ENCODE measurements at regions not wholly inside any gene's neighbourhood (a gene's known extent, or its start where the extent isn't known, plus 50 kb on each side); places are given as distances from the start of the nearest gene placed in this dataset.

DNA sequence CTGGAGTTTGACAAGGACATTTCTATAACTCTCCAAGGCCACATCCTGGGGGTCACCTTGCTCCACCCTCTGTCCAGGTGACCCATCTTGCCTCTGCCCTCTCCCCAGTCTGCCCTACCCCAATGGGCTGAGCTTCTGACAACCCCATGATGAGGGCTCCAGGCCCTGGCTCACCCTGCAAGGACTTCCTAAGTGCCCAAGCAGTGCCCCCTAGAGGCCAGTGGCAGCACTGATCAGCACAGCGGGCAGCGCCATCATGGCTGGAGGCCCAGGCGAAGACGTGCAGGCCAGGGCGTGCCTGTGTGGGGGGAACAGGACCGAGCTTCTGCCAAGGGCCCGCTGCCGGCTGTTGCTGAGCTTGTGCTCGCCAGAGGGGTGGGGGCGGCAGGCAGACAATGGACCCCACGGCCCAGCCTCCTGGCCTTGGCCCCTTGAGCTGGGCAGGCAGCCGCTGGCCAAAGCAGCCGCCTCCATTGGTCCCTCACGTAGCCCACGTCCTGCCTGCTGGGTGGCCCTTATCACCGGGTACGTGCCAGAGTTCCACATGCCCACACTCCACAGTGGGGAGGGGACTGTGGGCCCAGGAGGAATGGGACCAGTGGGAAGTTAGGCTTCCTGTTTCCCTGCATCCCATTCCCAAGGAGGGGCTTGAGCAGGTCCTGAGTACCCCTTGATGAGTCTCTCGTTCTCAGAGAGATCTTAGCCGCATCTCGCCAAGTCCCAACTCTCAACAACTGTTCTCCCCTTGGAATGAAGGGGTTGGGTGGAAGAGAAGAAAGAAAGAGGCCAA, 64.3 kb downstream of the MRPL14 start (continued):
- TF ChIP-seq, protein P1, sequence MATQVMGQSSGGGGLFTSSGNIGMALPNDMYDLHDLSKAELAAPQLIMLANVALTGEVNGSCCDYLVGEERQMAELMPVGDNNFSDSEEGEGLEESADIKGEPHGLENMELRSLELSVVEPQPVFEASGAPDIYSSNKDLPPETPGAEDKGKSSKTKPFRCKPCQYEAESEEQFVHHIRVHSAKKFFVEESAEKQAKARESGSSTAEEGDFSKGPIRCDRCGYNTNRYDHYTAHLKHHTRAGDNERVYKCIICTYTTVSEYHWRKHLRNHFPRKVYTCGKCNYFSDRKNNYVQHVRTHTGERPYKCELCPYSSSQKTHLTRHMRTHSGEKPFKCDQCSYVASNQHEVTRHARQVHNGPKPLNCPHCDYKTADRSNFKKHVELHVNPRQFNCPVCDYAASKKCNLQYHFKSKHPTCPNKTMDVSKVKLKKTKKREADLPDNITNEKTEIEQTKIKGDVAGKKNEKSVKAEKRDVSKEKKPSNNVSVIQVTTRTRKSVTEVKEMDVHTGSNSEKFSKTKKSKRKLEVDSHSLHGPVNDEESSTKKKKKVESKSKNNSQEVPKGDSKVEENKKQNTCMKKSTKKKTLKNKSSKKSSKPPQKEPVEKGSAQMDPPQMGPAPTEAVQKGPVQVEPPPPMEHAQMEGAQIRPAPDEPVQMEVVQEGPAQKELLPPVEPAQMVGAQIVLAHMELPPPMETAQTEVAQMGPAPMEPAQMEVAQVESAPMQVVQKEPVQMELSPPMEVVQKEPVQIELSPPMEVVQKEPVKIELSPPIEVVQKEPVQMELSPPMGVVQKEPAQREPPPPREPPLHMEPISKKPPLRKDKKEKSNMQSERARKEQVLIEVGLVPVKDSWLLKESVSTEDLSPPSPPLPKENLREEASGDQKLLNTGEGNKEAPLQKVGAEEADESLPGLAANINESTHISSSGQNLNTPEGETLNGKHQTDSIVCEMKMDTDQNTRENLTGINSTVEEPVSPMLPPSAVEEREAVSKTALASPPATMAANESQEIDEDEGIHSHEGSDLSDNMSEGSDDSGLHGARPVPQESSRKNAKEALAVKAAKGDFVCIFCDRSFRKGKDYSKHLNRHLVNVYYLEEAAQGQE (IDR thresholded peaks at IDR 0.05; ENCODE audit: low read depth, low read length): peak; percentile 76; the same call in 1 of the 2 replicates
- no peak for TF ChIP-seq SIN3A (IDR thresholded peaks at IDR 0.05; ENCODE audit: borderline replicate concordance, low read depth, low read length)

DNA sequence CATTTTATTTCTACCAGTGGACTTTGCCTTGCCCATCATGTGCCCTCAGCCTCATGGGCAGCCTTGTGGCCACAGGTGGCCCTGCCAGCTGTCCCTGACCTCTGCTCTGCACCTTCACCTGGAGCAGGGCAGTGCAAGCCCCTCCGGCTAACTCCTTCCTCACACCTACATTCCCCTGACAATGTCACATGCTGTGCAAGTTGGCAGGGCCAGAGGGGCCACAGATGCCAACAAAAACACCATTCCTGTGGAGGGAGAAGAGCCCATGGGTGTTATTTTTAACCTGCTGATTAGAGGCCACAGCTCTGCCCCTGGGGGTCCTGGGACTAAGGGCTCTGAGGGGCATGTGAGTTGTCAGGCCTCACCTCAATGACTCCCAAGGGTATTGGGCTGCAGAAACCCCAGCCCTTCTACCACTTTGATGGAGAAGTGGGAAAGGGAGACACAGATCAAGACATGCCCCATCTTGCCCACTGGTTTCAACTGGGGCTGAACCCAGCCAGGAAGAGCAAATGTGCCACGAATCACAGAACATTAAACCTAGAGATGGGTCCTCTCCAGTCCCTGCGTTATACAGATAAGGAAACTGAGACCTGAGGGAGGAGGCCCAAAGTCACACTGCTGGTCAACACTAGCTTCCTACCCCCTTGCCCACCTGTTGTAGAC, 65.0 kb downstream of the MRPL14 start:
- Histone ChIP-seq H3K27ac (ENCODE audit: low read depth in 2 of 2, low read length in 1 of 2) (peak overlapping the region; percentile 44 to 71; a peak in 3 of 4 replicates), H3K9ac (no peak overlapping the region), H3K4me3 (ENCODE audit: low read depth in 2 of 2, low read length in 1 of 2) (no peak overlapping the region), H3K79me2 (ENCODE audit: insufficient read depth) (no peaks in the 10 kb centered on the region), H3K4me2 (peak overlapping the region; percentile 34; the same call in 1 of the 2 replicates), H3K9me2 (no peaks in the 10 kb centered on the region), H3K9me3 (no peaks in the 10 kb centered on the region), H4K20me1 (ENCODE audit: insufficient read depth) (no peaks in the 10 kb centered on the region), H3F3A (replicated peaks; ENCODE audit: insufficient read depth) (peaks cover 21% of the 10 kb centered on the region), H3K4me1 (ENCODE audit: control insufficient read depth in 1 of 2, insufficient read depth in 2 of 2, low read depth in 1 of 2, low read length in 1 of 2) (peaks cover 49 to 69% of the 10 kb centered on the region in 2 experiments), H3K36me3 (replicated peaks in 1 of 2; ENCODE audit: control insufficient read depth in 1 of 2, insufficient read depth in 2 of 2, low read length in 1 of 2) (no peaks in the 10 kb centered on the region), H2AFZ (ENCODE audit: low read depth) (no peak overlapping the region), H3K27me3 (ENCODE audit: insufficient read depth) (no peaks in the 10 kb centered on the region)
- ChIA-PET CTCF (interaction anchor here (0.6 to 5.0 kb wide), 13 partner anchors 12 to 339 kb away, joined by 3 to 65 read pairs (median 4); partner anchors contain the start of gene VEGFA), POLR2A (interaction anchor here (0.5 to 1.6 kb wide), 4 partner anchors 9 to 293 kb away, joined by 3 to 4 read pairs (median 4); partner anchors contain the start of gene VEGFA)
- no peak for DNase-seq
- WGBS (ENCODE audit: low lambda C conversion rate): 94% methylated on average over 3 of the region's 3 CpGs
- TF ChIP-seq NRF1 (IDR thresholded peaks at IDR 0.05; ENCODE audit: low read depth, low read length) (no peak), SMC3 (IDR thresholded peaks at IDR 0.05; ENCODE audit: low read depth, low read length) (no peak), NFIC (IDR thresholded peaks at IDR 0.05; ENCODE audit: borderline replicate concordance) (no peak), RCOR1 (IDR thresholded peaks at IDR 0.05; ENCODE audit: low read length) (no peak), FOSL2 (IDR thresholded peaks at IDR 0.05; ENCODE audit: borderline replicate concordance, low read depth) (no peak), POLR2AphosphoS5 (IDR thresholded peaks at IDR 0.05; ENCODE audit: low read depth, low read length) (no peak), EZH2phosphoT487 (IDR thresholded peaks at IDR 0.05; ENCODE audit: borderline replicate concordance, low read depth) (no peak), GATA2 (CRISPR knock-in tag; IDR thresholded peaks at IDR 0.05) (no peak), RFX5 (IDR thresholded peaks at IDR 0.05; ENCODE audit: low read length) (no peak)
- TF ChIP-seq, protein P2, sequence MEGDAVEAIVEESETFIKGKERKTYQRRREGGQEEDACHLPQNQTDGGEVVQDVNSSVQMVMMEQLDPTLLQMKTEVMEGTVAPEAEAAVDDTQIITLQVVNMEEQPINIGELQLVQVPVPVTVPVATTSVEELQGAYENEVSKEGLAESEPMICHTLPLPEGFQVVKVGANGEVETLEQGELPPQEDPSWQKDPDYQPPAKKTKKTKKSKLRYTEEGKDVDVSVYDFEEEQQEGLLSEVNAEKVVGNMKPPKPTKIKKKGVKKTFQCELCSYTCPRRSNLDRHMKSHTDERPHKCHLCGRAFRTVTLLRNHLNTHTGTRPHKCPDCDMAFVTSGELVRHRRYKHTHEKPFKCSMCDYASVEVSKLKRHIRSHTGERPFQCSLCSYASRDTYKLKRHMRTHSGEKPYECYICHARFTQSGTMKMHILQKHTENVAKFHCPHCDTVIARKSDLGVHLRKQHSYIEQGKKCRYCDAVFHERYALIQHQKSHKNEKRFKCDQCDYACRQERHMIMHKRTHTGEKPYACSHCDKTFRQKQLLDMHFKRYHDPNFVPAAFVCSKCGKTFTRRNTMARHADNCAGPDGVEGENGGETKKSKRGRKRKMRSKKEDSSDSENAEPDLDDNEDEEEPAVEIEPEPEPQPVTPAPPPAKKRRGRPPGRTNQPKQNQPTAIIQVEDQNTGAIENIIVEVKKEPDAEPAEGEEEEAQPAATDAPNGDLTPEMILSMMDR (IDR thresholded peaks at IDR 0.05): no peak
- TF ChIP-seq, protein P3, sequence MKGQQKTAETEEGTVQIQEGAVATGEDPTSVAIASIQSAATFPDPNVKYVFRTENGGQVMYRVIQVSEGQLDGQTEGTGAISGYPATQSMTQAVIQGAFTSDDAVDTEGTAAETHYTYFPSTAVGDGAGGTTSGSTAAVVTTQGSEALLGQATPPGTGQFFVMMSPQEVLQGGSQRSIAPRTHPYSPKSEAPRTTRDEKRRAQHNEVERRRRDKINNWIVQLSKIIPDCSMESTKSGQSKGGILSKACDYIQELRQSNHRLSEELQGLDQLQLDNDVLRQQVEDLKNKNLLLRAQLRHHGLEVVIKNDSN (IDR thresholded peaks at IDR 0.05; ENCODE audit: borderline replicate concordance, low read depth): no peak
- TF ChIP-seq, protein P4, sequence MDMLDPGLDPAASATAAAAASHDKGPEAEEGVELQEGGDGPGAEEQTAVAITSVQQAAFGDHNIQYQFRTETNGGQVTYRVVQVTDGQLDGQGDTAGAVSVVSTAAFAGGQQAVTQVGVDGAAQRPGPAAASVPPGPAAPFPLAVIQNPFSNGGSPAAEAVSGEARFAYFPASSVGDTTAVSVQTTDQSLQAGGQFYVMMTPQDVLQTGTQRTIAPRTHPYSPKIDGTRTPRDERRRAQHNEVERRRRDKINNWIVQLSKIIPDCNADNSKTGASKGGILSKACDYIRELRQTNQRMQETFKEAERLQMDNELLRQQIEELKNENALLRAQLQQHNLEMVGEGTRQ (IDR thresholded peaks at IDR 0.05; ENCODE audit: borderline replicate concordance, low read depth, low read length): no peak
- TF ChIP-seq, protein P5, sequence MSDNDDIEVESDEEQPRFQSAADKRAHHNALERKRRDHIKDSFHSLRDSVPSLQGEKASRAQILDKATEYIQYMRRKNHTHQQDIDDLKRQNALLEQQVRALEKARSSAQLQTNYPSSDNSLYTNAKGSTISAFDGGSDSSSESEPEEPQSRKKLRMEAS (IDR thresholded peaks at IDR 0.05; ENCODE audit: low read depth): no peak

Measured in SK-N-SH (cell line).